HG02588 (cell line): ENCODE measurements at regions not wholly inside any gene's neighbourhood (a gene's known extent, or its start where the extent isn't known, plus 50 kb on each side); places are given as distances from the start of the nearest gene placed in this dataset.
A peak's percentile ranks its signal among the peaks of the same experiment; 100 is the strongest.

Source experiments
- ATAC-seq: cut with Tn5 transposase; IDR thresholded peaks from one replicate; pipeline ENCODE4 v1.9.1; 2021; ENCODE audit warnings: mild to moderate bottlenecking, moderate library complexity; ENCODE audit not compliant: unreplicated experiment

GRCh38 chr18:64474773-64475172 is 325.9 kb upstream of the LINC00305 start:
- ATAC-seq: no peak

DNA sequence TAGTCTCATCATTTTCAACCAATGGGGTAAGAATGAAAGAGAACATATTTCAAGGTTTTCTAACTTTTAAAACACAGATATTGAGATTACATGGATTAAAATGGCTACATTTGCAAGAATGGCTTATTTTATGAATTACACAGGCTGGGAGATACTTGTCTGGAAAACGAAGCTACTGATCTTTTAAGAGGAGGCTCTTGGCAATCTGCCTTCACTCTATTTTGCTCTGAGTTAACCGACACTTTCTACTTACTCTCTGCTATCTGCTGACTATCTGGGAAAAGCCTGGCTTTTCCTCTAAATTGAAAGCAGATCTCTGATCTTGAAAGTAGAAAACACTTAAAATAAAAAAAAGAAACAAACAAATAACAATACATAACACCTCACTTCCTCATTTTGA is 325.4 kb upstream of the LINC00305 start:
- no peak for ATAC-seq

DNA sequence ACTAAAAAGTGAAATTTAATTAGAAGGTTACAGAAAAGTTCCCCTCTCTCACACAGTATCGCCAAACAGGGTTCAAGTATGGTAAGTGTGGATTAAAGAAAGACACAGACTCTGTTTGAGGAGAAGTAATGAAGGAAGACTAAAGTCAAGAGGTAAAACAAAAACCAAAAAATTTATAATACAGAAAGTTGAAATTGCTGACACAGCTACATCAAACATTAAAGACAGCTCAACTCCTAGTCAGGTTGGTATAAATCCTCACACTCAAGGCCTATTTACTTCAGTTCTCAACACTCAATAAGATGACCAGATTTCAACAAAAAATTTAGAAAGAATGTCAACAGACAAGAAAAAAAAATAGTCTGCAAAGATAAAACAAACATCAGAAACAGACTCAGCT is 300.5 kb upstream of the LINC00305 start:
- ATAC-seq: no peak

GRCh38 chr18:64444819-64445218 is 295.9 kb upstream of the LINC00305 start:
- ATAC-seq: no peak

GRCh38 chr18:64438178-64438577 is 289.3 kb upstream of the LINC00305 start:
- ATAC-seq: no peak

DNA sequence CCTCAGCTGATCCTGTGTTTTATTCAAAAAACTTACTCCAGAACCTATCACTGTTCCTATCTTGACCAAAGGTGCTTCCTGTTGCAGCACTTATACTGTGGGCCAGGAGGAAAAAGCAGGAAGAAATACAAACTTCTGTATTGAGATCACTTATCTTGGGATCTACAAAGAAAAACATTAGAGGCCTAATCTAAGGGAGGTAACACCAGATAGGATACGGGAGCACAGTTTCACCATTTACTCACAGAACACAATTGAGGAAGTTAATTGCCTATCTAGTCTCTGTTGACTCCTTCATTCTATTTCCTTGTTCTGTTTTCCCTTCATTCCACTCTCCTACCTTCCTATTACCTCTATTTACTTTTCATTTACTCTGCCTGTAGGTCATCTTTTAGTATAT is 287.2 kb upstream of the LINC00305 start:
- no peak for ATAC-seq

- no peak for ATAC-seq
These were observed 270.3 kb upstream of the LINC00305 start for GRCh38 chr18:64419156-64419555.

DNA sequence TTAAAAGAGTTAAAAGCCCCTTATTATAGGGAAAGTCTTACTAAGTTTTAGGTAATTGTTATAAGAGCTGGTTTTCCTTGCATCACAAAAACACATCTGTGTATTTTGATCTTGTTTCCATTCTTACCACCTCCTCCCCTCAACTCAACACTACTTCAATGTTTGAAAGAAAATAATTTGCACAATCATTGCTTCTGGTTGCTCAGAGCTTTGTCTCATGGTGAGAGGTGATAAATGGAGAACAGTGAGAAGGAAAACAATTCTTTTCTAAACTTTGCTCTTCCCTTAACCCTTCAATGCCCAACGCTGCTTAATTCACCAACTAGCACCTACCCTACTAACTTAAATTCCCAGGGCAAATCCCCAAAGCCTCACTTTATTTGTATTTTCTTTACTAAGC is 268.1 kb upstream of the LINC00305 start:
- ATAC-seq: no peak

GRCh38 chr18:64415218-64415617 is 266.3 kb upstream of the LINC00305 start:
- ATAC-seq: no peak

GRCh38 chr18:64410685-64411084 is 261.8 kb upstream of the LINC00305 start:
- no peak for ATAC-seq

DNA sequence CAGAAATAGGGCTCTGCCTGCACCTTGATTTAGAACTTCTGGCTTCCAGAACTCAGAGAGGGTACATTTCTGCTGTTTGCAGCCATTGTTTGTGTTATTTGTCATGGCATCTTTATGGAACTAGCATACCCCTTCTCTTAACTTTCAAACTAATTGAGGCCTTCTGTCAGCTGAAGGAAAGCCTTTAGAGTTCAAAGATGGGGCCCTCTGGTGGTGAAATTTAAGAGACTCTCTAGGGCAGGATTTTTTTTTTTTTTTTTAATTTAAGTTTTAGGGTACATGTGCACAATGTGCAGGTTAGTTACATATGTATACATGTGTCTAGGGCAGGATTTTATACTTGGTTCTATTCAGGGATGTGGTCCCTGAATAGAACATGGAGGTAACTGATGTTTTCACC is 260.6 kb upstream of the LINC00305 start:
- ATAC-seq: no peak

- no peak for ATAC-seq
These were observed 258.7 kb upstream of the LINC00305 start for GRCh38 chr18:64407606-64408005.

- ATAC-seq: no peak
These were observed 256.3 kb upstream of the LINC00305 start for GRCh38 chr18:64405161-64405560.

DNA sequence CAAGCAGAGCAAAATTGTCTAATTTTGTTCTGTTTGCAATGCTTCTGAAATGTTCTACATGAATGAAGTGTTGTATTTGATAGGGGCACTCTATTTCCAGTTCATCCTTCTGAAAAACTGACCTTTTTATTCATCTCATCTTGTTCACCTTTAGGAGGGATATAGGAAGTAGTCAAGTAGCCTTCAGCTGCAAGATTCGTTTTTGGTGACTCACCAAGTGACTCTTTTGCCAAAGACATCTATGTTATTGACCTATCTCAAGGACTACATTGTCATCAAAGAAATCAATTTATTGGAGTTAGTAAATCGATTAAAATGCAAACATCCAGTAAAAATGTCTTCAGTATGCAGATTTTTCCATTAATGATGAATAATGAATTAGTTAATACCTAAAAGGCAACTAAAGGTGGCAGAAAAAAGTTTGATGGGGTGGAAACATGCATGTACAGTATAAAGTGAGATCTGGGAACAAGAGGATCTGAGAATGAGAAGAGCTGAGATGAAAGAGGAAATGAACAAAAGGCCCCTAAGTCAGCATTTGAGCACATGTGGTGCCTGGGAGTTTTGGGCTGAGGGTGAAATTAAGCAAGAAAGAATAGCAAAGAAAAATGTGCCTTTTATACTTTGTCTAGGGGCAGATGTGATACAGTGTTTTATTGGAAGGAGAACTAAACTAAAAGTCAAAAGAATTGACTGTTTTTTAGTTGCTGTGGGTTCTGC is 255.1 kb upstream of the LINC00305 start:
- no peak for ATAC-seq

DNA sequence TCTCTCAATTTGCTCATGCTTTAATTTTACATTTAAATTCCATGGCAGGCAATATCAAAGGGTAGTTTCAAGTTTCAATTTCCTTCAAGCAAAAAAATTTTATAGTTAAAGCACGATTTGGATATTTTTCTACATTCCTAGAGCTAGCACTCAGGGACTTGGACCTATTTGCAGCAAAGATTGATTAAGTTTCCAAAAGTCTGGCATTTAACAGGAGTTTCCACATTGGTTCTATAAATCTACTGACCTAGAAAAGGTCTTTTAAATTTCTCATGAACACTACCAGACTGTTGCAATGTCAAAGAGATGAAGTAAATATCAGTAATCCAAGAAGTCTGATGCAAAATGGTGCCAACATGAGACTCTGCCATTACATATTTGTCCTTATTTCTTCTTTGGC is 253.7 kb upstream of the LINC00305 start:
- no peak for ATAC-seq

- ATAC-seq: no peak
These were observed 252.6 kb upstream of the LINC00305 start for GRCh38 chr18:64401268-64402060.

DNA sequence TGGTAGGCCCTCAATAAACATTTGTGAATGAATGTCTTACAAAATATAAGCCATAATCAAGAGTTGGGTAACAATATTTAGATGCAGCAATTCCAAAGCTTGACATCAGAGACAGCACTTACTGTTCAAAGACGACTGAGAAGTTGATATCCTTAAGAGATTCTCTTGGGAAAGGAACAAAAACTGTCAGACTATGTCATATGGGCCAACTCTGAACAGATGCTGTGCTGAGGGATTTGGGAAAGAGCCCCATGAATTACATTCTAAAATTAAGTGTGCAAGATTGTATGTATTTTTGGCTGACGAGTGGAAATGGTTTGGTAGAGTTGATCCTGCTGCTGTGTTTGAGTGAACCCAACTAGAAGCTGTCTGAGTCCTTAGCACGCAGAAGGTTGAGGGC is 250.7 kb upstream of the LINC00305 start:
- no peak for ATAC-seq

DNA sequence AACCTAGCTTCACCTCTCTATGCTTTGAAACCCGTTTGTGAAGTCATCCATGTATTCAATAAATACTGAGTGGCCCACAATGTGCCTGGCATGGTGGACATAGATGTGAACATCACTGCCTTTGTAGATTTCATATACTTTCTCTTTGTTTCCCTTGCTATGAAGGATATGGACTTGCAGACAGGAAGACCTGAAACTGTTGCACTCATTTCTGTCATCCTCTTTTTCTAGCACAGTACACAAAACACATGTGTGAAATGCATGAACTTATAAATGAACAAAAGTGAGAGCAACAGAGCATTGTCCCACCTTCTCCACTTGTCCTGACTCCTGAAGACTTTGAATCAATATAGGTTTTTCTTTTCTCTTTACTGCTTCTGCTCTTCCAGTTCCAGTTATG is 249.4 kb upstream of the LINC00305 start:
- no peak for ATAC-seq

GRCh38 chr18:64392202-64392601 is 243.3 kb upstream of the LINC00305 start:
- no peak for ATAC-seq

DNA sequence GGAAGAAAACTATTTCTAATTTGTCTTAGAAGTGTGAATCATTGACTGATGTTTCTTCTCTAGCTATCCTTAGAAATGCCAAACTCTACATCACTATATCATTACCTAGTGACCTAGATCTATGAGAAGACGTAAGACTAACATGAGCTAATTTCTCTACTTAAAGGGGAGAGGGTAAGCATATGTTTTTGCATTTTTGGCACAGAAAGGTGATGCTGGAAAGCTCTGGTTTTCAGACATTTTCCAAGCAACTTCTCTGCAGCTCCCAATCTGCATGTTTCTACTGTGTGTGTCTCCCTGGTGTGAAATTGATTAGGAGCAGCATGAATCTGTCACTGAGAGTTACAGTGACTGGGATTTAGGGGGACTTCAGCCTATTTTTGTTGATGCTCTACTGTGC is 235.2 kb upstream of the LINC00305 start:
- no peak for ATAC-seq

GRCh38 chr18:64380117-64380516 is 231.2 kb upstream of the LINC00305 start:
- ATAC-seq: peak; percentile 91

- peak; percentile 18 for ATAC-seq
These were observed 230.8 kb upstream of the LINC00305 start for GRCh38 chr18:64379662-64380061.
